ENCODE measurements at regions not wholly inside any gene's neighbourhood (a gene's known extent, or its start where the extent isn't known, plus 50 kb on each side); places are given as distances from the start of the nearest gene placed in this dataset.
"Not testable (repeated sequence)": the region's sequence is repeated elsewhere in the genome, so short reads cannot be mapped to it uniquely, and the experiment has no call there.

DNA sequence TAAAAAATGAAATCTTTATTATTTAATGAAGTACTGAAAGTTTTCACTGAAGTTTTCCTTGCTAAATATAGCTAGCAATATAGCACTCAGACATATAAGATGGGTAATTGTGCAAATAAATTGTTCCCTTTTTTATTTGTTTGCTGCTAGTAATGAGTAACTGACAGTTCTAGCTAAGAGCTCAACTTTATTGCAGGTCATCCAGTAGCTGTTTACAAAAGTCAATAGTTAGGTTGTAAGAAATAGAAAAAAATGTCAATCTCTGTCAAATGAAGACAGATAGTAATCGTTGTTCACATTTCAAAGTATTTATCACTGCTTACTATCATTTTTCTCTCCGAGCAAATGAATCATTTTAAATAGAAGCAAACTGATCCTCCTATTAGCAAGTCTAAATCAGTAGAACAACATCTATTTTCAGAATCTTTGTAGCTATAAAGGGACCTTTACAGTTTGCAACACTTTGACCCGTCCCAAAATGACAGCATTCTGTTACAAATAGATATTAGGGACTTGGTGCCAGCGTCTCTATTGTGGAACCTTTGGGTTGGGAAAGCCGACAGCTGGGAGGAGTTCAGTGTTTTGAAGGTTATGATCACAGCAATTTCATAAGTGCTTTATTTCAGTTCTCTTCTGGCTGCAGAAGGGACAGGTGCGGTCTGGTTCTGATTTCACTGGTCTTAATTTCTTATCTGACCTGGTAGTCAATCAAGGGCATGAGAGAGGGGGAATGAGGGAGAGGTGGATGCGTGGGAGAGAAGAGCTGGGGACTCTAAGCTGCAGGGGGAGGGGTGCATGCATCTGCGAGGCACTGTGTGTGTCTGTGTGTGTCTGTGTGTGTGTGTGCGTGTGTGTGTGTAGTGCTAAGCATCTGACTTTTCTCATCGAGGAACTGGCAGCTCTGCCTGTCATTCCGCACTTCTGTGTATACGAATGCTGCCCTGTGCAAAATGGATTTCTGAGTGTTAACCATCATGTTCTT, 227.9 kb upstream of the PITX2 start:
- DNase-seq, result no peak

- no peak for DNase-seq
These were observed 229.1 kb upstream of the PITX2 start for GRCh38 chr4:110851989-110852388.

DNA sequence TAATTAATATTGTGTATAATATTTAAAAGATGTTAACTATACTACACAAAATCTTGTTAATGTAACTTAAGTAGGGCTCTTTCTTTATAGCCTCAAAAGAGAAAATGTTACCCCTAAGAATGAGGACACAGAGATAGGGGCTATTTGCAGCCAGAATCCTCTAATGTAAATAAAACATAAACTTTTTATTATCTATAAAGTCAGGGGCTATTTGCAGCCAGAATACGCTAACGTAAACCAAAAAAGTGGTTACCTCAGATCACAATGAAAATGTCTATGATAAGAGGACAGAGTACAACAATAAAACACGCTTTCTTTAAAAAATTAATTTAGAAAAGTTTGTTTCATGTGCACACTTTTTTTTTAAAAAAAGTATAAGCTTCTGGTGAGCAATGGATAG, 229.9 kb upstream of the PITX2 start:
- DNase-seq, result no peak

DNA sequence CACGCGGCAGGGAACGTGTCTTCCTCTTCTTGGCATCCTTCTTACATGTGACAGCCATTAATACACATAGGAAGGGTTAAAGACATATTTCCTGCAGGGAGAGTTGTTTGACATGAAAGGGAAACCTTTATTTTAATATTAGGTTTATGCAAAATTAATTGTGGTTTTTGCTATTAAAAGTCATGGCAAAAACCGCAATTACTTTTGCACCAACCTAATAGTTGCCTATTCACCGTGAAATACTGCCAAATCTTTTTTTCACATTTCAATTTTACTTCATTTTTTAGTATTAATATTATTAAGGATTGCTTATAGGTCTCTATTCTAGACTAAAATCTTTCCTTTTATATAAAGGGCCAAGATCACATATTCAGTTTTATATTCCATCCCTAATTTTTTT, 230.4 kb upstream of the PITX2 start:
- DNase-seq, result no peak

DNA sequence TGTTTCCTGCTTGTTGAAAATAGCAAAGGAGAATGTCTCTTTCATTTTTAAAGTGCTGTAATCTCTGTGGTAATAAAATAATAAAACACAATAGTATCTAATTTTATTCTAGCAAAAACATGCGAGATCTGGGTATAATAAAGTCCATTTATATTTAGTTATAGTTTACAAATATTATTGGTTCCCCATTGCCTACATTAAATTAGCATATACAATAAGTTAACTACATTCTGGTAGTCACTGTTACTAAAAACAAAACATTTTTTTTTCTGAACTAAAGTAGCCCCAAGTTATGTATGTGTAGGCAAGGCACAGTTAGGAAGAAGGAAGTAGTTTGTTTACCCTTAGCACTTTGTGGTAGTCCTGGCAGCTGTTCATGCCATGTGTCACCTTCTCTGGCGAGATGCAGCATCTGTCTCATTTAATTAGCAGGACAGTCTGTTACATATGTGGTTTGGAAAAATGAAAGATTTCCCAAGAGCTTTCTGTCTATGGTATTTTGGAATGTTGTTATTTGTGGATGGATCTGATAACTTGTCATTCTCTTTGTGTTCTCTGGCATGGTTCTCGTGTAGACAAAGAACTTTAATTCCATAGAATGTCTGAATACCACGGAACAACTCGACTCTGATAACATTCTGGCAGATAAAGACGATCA, 231.3 kb upstream of the PITX2 start:
- DNase-seq, result no peak

- DNase-seq, result no peak
These were observed 237.2 kb upstream of the PITX2 start for GRCh38 chr4:110860125-110860524.

GRCh38 chr4:110860901-110861300, 238.0 kb upstream of the PITX2 start:
- DNase-seq, result no peak

DNA sequence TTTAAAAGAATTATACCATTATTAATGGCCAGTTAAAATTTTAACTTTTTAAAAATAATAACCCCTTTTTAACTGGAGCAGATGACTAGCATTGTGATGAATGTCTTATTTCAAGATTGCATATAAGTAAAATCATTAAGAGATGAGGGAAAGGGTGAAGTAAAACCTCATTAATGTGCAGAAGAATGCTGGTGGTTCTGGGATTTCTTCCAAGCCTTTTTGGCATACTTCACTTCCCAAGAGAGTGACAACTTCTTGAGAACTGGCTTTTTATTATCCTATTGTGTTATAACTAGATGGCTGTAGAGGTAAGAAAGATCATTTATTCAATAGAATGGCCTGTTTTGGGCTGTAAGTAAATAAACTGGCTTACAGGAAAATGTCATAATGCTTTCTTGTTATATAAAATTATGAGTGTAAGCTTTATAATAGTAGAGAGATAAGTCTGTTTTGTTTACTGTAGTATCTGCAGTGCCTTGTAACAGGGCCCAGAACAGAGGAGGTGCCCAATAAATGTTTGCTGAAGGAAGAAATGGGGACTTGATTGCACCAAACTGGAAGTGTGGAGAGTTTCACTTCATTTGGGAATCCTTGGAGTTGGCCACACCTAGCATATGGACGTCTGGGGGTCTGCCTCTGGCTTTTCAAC, 242.9 kb upstream of the PITX2 start:
- DNase-seq, result no peak

GRCh38 chr4:110867251-110867960, 244.5 kb upstream of the PITX2 start:
- DNase-seq, result no peak

- DNase-seq, result no peak
These were observed 245.3 kb upstream of the PITX2 start for GRCh38 chr4:110867981-110868720.

GRCh38 chr4:110869114-110869513, 246.2 kb upstream of the PITX2 start:
- no peak for DNase-seq

DNA sequence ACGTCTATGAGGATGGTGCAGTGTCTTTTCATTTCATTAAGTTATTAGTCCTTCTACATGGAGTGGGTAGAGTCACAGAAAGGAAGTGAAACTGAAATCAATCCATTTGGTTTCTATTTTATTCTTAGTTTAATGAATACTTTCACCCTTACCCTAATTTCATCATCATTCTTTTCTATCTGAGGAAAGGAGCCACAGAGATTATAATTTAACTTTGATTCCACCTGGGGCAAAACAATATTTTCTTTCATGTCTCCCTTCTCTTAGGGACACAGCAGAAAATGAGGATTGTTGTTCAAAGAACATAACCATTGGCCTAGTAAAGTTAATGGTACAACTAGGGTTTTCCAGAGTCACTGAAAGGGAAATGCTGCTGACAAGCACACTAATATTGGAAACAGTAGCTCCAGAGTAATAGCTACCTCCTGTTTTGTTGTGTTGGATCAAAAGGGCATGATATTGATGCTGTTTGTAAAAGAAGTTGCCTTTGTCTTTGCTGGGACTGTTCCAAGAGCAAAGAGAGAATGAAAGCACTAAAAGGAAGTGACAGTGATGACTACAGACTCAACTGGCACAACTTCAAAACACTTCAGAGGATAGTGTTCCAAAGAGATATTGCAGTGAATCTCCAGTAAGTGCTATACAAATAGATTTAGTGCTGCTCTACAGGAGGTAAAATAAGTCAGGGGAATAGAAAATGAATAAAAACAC, 247.1 kb upstream of the PITX2 start:
- no peak for DNase-seq

DNA sequence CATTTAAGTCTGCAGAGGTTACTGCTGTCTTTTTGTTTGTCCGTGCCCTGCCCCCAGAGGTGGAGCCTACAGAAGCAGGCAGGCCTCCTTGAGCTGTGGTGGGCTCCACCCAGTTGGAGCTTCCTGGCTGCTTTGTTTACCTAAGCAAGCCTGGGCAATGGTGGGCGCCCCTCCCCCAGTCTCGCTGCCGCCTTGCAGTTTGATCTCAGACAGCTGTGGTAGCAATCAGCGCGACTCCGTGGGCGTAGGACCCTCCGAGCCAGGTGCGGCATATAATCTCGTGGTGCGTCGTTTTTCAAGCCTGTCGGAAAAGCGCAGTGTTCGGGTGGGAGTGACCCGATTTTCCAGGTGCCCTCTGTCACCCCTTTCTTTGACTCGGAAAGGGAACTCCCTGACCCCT, 253.3 kb upstream of the PITX2 start:
- not testable (repeated sequence) for DNase-seq

GRCh38 chr4:110876866-110877265, 254.0 kb upstream of the PITX2 start:
- no peak for DNase-seq

DNA sequence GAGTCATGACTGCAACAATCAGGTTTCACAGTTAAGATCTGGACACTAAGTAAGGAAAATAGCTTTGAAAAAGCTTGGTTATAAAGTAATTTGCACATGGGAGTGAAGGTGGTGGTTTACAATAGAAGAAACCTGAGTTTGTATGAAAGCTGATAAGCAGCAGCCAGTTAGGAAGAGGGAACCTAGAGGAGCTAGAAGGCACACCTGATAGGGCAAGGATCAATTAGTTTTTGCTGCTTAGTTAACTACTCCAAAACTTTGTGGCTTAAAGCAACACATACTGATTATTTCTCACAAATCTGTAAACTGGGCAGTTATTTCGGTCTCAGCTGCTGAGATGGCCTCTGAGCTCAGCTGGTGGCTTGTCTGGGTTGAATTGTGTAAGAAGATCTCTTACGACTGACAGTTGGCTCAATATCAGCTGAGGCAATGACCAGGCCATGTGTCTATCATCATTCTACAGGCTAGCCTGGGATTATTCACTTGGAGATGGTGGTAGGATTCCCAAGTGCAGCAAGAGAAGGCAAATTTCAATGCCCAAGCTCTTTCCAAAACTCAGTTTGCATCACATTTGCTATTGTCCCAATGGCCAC, 255.0 kb upstream of the PITX2 start:
- no peak for DNase-seq

DNA sequence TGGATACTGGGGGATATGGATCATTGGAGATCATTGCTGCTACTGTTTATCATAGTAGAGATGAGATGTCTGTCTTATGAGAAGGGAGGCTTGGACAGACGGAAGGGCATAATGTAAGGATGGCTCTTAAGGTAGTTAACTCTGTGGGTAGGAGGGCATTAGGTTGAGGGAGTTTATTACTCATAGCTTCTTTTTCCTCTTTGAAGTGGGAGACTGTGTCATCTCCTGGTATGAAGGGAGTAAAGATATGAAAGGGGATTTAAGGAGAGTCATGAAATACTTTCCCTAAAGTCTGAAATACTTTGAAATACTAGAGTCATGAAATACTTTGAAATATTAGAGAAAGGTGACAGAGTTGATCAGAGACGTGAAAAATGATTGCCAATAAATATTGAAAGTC, 255.5 kb upstream of the PITX2 start:
- no peak for DNase-seq

DNA sequence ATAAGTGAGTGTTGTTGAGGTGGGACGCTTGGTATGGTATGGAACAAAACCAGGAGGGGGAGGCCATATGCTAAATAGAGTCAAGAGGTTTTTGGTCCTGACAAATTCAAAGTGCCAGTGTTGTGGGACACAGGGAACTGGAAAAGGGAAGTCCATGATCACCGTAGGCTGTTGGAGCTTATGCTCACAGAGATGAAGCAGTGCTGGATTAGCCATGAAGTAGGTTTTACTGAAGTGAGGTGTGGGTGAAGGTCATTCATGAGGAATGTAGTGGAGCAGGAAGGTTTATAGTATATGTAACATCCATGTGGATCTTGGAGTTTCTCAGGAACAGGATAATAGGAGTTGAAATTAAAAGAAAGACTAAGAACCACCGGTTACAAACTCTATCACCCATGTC, 256.1 kb upstream of the PITX2 start:
- DNase-seq, result no peak

- DNase-seq, result no peak
These were observed 263.4 kb upstream of the PITX2 start for GRCh38 chr4:110886270-110886669.

- no peak for DNase-seq
These were observed 264.0 kb upstream of the PITX2 start for GRCh38 chr4:110886856-110887255.

- DNase-seq, result no peak
These were observed 274.9 kb upstream of the PITX2 start for GRCh38 chr4:110897784-110898183.

DNA sequence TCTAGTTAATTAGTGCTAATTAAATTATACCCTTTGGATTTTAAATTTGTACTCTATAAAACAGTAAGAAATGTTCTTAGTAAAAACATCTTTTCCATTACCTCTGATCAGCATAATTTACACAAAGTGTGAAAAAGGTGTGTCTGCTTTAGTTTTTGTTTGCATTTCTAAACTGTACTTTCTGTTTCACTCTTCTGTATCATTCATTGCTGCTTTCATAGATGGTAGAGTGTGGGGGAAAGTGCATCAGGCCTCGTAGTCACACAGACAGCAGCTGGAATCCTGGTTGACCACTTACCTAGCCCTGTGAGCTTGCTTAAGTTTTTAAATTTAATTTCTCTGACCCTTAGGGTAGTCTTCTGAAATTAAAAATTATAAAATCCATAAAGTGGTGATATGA, 275.4 kb upstream of the PITX2 start:
- no peak for DNase-seq

Data from NCI-H1694 treated with DMSO at 0.1 percent for 48 hours (cell line).